Activated CD4-positive, alpha-beta T cell treated with anti-CD3 and anti-CD28 coated beads, Interleukin-10, Interleukin-2, amounts not matched to agents 100 ng/mL and 50 ng/mL, durations not matched to agents 16 hours and 8 hours (primary cell): ENCODE measurements at regions not wholly inside any gene's neighbourhood (a gene's known extent, or its start where the extent isn't known, plus 50 kb on each side); places are given as distances from the start of the nearest gene placed in this dataset.

Source experiments
- DNase-seq: peaks from one replicate; pipeline ENCODE4 v3.0.0-alpha.2; 2020

GRCh38 chr16:6247775-6248174 lies 1084.9 kb upstream of the RBFOX1 start:
- DNase-seq = no peak

- DNase-seq = no peak
These were observed 1085.5 kb upstream of the RBFOX1 start for GRCh38 chr16:6247150-6247549.

- no peak for DNase-seq
These were observed 1086.4 kb upstream of the RBFOX1 start for GRCh38 chr16:6246266-6246665.

- DNase-seq = no peak
These were observed 1100.6 kb upstream of the RBFOX1 start for GRCh38 chr16:6232056-6232455.

GRCh38 chr16:6231398-6231797 lies 1101.2 kb upstream of the RBFOX1 start:
- no peak for DNase-seq

- DNase-seq = no peak
These were observed 1103.5 kb upstream of the RBFOX1 start for GRCh38 chr16:6229186-6229585.

- DNase-seq = no peak
These were observed 1113.8 kb upstream of the RBFOX1 start for GRCh38 chr16:6218855-6219254.

DNA sequence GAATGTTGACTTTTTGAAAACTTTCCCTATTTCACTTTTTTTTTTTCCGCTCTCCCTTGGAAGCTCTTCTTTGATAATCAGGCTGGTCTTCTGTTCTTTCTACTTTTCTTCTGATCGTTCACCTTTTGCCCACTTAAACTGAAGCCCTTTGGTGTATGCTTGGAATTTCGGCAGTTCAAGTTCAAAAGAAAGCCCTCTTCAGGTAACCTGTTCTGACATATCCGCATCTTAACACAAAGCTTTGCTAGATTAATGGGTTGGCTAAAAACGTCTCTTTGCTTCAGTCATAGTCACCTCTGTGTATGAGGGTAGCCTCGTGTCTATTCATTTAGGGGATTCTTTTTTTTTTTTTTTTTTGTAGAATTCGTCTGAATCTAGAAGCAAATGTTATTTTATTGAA lies 1115.8 kb upstream of the RBFOX1 start:
- no peak for DNase-seq

DNA sequence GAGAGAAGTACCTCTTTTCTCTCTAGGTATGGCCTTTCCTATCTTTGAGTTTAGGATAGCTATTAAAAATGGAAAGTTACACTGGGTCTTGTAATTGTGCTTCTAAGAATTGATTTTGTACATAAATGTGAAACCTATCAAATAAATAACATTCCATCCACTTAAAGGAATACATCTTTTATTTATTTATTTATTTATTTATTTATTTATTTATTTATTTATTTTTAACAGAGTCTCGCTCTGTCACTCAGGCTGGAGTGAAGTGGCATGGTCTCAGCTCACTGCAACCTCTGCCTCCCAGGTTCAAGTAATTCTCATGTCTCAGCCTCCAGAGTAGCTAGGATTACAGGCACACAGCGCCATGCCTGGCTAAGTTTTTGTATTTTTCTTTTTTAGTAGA lies 1114.0 kb upstream of the EEF2KMT start:
- DNase-seq = no peak

- DNase-seq = no peak
These were observed 1111.8 kb upstream of the EEF2KMT start for GRCh38 chr16:6209355-6209930.

- DNase-seq = no peak
These were observed 1110.0 kb upstream of the EEF2KMT start for GRCh38 chr16:6207580-6207979.

DNA sequence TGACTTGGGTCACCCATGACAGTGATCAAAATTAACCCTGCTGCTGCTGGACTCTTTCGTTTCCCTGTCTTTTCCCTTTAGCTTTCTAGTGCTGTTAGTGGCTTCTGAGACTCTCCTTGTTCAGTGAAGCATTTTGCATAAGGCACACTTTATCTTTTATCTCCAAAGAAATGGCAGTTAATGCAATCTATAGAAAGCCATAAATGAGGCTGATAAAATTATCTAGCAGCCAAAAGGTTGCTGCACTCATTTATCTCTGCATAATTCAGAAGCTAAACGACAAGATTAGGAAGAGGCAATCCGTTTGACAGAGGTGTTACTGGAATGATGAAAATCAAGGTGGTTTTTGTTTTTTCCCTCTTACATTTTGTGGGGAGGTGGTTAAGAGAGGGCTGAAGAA lies 1109.5 kb upstream of the EEF2KMT start:
- DNase-seq = no peak

- no peak for DNase-seq
These were observed 1108.5 kb upstream of the EEF2KMT start for GRCh38 chr16:6206080-6206479.

GRCh38 chr16:6204945-6205344 lies 1107.3 kb upstream of the EEF2KMT start:
- DNase-seq = no peak

DNA sequence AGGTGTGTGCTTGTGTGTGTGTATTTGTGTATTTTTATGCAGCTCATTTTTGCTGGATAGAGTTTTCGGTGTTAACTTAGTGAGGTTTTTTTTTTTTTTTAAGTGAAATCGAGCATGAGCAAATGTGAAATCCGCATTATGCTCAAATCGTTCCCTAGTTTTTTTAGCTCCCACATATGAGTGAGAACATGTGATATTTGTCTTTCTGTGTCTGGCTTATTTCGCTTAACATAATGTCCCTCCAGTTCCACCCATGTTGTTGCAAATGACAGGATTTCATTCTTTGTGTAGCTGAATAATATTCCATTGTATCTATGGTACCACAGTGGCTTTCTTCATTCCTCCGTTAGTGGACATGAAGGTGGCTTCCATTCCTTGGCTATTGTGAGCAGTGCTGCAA lies 1103.3 kb upstream of the EEF2KMT start:
- DNase-seq = no peak

GRCh38 chr16:6200271-6200670 lies 1102.7 kb upstream of the EEF2KMT start:
- no peak for DNase-seq

DNA sequence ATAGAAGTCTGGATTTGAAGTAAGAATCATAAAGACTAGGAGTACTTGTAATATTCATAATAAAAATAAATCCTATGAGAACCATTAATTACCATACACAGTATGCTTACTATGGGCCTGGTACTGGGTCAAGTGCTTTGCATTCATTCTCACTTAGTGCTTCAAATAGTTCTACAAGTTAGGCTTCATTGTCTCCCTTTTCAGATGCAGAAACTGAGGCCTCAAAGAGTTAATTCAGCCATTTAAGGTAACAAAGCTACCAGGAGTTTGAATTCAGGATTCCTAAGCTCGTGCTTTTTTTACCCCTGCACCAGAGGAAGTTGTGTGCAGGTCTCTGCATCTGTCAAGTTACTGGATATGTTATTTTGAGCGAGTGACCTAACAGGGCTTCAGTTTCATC lies 1098.4 kb upstream of the EEF2KMT start:
- no peak for DNase-seq

DNA sequence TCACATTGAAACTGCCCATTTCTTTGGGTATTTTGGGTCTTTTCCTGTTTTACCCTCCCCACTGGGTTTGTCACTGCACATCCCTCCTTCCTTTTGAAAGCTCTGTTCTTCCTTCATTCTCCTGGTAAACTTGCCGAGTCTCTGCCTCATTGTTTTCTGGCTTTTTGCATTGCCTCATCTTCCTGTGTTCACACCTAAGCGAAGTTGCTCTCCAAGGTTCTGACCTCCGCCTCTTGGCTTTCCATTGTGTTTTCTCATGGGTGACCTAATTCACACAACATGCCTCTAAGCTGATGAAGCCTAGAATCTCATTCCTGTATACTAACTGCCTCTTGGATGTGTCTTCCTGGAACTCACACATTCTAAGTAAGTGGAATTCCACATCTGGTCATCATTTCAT lies 1096.1 kb upstream of the EEF2KMT start:
- no peak for DNase-seq

- no peak for DNase-seq
These were observed 1095.4 kb upstream of the EEF2KMT start for GRCh38 chr16:6192984-6193383.

GRCh38 chr16:6192532-6192931 lies 1094.9 kb upstream of the EEF2KMT start:
- no peak for DNase-seq

- DNase-seq = no peak
These were observed 1093.2 kb upstream of the EEF2KMT start for GRCh38 chr16:6190776-6191175.

GRCh38 chr16:6189216-6189615 lies 1091.6 kb upstream of the EEF2KMT start:
- DNase-seq = no peak

DNA sequence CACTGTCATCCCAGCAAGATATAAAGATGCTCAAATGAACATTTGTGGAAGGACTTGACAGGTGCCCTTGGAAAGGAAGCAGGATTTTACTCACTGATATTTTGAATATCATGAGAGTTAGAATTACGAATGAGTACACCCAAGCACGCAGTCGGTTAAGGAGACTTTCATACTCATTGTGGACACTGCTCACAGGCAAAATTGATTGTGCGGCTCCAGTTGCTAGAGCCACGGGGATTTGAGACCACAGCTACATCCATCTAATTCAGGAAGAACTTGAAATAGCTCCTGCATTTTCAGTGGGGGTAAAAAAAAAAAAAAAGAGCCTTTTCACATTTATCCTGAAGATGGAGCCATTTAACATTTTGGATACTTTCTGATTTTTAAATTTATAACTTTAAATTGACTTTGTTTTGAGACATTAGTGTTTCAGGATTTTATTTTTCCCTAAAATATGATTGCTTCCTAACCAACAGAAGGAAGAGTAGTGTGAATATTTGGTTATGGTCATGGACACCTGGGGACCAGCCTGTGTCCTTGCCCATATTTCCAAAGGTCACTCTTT lies 1080.1 kb upstream of the EEF2KMT start:
- DNase-seq = no peak

DNA sequence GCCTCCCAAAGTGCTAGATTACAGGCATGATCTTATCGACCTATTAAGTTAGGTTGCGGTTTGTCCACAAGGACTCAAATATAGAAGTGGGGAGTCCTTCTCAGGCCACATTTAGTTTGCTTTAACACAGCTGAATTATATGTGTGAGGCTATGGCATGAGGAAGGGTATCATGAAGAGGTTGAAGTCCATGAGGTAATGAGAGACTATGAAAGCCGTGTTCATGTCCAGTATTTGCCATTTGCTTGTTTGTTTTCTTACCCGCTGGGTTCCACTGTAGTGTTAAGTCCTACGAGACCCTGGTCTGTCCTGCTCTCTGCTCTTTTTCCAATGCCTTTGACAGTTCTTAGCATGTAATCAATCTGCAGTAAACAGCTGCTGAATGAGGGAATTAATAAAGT lies 1072.4 kb upstream of the EEF2KMT start:
- DNase-seq = no peak

GRCh38 chr16:6165330-6165979 lies 1067.9 kb upstream of the EEF2KMT start:
- no peak for DNase-seq
